Myocyte (in vitro differentiated cells): ENCODE measurements at regions not wholly inside any gene's neighbourhood (a gene's known extent, or its start where the extent isn't known, plus 50 kb on each side); places are given as distances from the start of the nearest gene placed in this dataset.

Experiments
- DNase-seq: peaks from one replicate; pipeline ENCODE4 v3.0.0-alpha.2; 2012; ENCODE audit warnings: low read depth

- no peak for DNase-seq
These were observed 145.8 kb downstream of the AASDH start for GRCh38 chr4:56241500-56241899.

GRCh38 chr4:56240554-56241174 is 146.6 kb downstream of the AASDH start:
- no peak for DNase-seq

GRCh38 chr4:56238251-56238650 is 149.0 kb downstream of the AASDH start:
- no peak for DNase-seq

- no peak for DNase-seq
These were observed 151.6 kb downstream of the AASDH start for GRCh38 chr4:56235725-56236124.

- no peak for DNase-seq
These were observed 152.3 kb downstream of the AASDH start for GRCh38 chr4:56235011-56235410.

GRCh38 chr4:56234098-56234497 is 153.2 kb downstream of the AASDH start:
- no peak for DNase-seq

GRCh38 chr4:56231410-56231809 is 155.9 kb downstream of the AASDH start:
- no peak for DNase-seq

- no peak for DNase-seq
These were observed 157.3 kb downstream of the AASDH start for GRCh38 chr4:56229947-56230346.

GRCh38 chr4:56227301-56227835 is 159.9 kb downstream of the AASDH start:
- DNase-seq: no peak

- DNase-seq: no peak
These were observed 160.7 kb downstream of the AASDH start for GRCh38 chr4:56226579-56226978.

- no peak for DNase-seq
These were observed 162.7 kb downstream of the AASDH start for GRCh38 chr4:56224641-56225040.

- no peak for DNase-seq
These were observed 164.8 kb downstream of the AASDH start for GRCh38 chr4:56222514-56222913.

GRCh38 chr4:56220261-56220660 is 167.0 kb downstream of the AASDH start:
- DNase-seq: peak; percentile 85

GRCh38 chr4:56219447-56219846 is 167.8 kb downstream of the AASDH start:
- DNase-seq: no peak

GRCh38 chr4:56218230-56218895 is 168.9 kb downstream of the AASDH start:
- peak; percentile 56 for DNase-seq

- DNase-seq: no peak
These were observed 169.9 kb downstream of the AASDH start for GRCh38 chr4:56217343-56217890.

GRCh38 chr4:56215901-56216300 is 171.4 kb downstream of the AASDH start:
- peak; percentile 33 for DNase-seq

- no peak for DNase-seq
These were observed 172.0 kb downstream of the AASDH start for GRCh38 chr4:56215141-56215783.

- no peak for DNase-seq
These were observed 173.7 kb downstream of the AASDH start for GRCh38 chr4:56213543-56213942.

- DNase-seq: no peak
These were observed 174.5 kb downstream of the AASDH start for GRCh38 chr4:56212774-56213173.

GRCh38 chr4:56211202-56211601 is 176.1 kb downstream of the AASDH start:
- no peak for DNase-seq

- no peak for DNase-seq
These were observed 176.9 kb downstream of the AASDH start for GRCh38 chr4:56210397-56210796.
